ENCODE measurements at regions not wholly inside any gene's neighbourhood (a gene's known extent, or its start where the extent isn't known, plus 50 kb on each side); places are given as distances from the start of the nearest gene placed in this dataset.

DNA sequence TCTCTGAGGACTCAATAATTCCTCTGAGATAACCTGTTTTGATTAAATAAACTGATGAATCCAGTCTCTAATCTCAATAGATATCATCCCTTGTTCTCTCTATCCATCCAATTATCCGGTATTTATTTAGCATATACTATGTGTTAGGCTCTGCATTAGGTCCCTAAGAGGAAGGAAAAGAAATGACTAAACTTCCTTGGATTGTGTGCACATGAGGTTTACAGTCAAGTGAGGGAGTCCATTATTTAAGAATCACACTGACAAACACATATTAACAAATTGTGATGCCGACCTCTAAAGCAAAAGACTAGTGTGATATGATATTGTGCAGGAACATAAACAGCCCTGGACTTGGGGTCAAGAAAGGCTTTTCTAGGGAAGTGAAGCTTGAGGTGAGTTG, 140.8 kb downstream of the HMHB1 start:
- Histone ChIP-seq H2AFZ (ENCODE audit: low read length) (no peak overlapping the region), H3K27me3 (ENCODE audit: control insufficient read depth in 1 of 2, insufficient read depth in 2 of 2, low read length in 2 of 2) (no peaks in the 10 kb centered on the region), H3K4me1 (ENCODE audit: insufficient read depth, low read length) (no peaks in the 10 kb centered on the region), H4K20me1 (ENCODE audit: insufficient read depth, low read length) (no peaks in the 10 kb centered on the region), H3K9ac (ENCODE audit: insufficient read depth, low read depth, low read length) (no peak overlapping the region), H3K79me2 (ENCODE audit: insufficient read depth, low read length) (no peaks in the 10 kb centered on the region), H3K4me2 (ENCODE audit: low read depth, low read length) (no peak overlapping the region), H3K36me3 (replicated peaks in 1 of 2; ENCODE audit: control insufficient read depth in 1 of 2, insufficient read depth in 2 of 2, low read length in 2 of 2) (no peaks in the 10 kb centered on the region), H3K9me3 (ENCODE audit: low read length) (no peaks in the 10 kb centered on the region), H3K4me3 (replicated peaks in 1 of 3; ENCODE audit: insufficient read depth in 1 of 3, low read depth in 2 of 3, low read length in 3 of 3) (no peak overlapping the region), H3K27ac (ENCODE audit: extremely low read length, insufficient read depth, low read length) (no peak overlapping the region)
- CTCF ChIA-PET (ENCODE audit: low intra/inter-chr PET ratio, low total read pairs), result no interaction called here
- 2% methylated on average over 2 of the region's 2 CpGs for WGBS (ENCODE audit: low lambda C conversion rate)
- TF ChIP-seq HNRNPH1 (optimal IDR thresholded peaks at IDR 0.05; ENCODE audit: low read depth, low read length) (no peak), CEBPG (CRISPR knock-in tag; IDR thresholded peaks at IDR 0.05) (no peak), ASH2L (IDR thresholded peaks at IDR 0.05; ENCODE audit: insufficient read length, low read depth, low read length) (no peak), ELF1 (CRISPR knock-in tag; IDR thresholded peaks at IDR 0.05) (no peak), RBM22 (optimal IDR thresholded peaks at IDR 0.05; ENCODE audit: low read length) (no peak), SNRNP70 (IDR thresholded peaks at IDR 0.05; ENCODE audit: low read depth, low read length) (no peak), ZNF841 (CRISPR knock-in tag; IDR thresholded peaks at IDR 0.05; ENCODE audit: borderline replicate concordance) (no peak), HNF4G (IDR thresholded peaks at IDR 0.05; ENCODE audit: borderline replicate concordance, low read depth, low read length) (no peak), HNF4G (CRISPR knock-in tag; IDR thresholded peaks at IDR 0.05; ENCODE audit: borderline replicate concordance, low read depth) (no peak), WIZ (CRISPR knock-in tag; IDR thresholded peaks at IDR 0.05) (no peak), ZNF333 (CRISPR knock-in tag; IDR thresholded peaks at IDR 0.05; ENCODE audit: borderline replicate concordance) (no peak), HNRNPUL1 (IDR thresholded peaks at IDR 0.05; ENCODE audit: low read depth, low read length) (no peak), CREM (IDR thresholded peaks at IDR 0.05) (no peak), CREM (CRISPR knock-in tag; IDR thresholded peaks at IDR 0.05) (no peak), REXO4 (CRISPR knock-in tag; IDR thresholded peaks at IDR 0.05; ENCODE audit: borderline replicate concordance) (no peak), PPARG (CRISPR knock-in tag; conservative IDR thresholded peaks at IDR 0.05) (no peak)
- ATAC-seq (no peak), FAIRE-seq (no peak), DNase-seq (ENCODE audit: low spot score) (no peak)
- in situ Hi-C loops (cut with HindIII; ENCODE audit: extremely low pct_ligation_motif_present, low pct_unique_long_range_greater_than_20kb), result no loop called here
- intact Hi-C loops (cut with micrococcal nuclease; ENCODE audit: unreplicated experiment), result no loop called here
- POLR2A ChIA-PET, result no interaction called here
- BruUV-seq (replicated peaks), result no TSS peak

Data from HepG2 (cell line).